Breast epithelium (tissue), 3 donors: ENCODE measurements at regions not wholly inside any gene's neighbourhood (a gene's known extent, or its start where the extent isn't known, plus 50 kb on each side); places are given as distances from the start of the nearest gene placed in this dataset.

Experiments
- POLR2A ChIP-seq: fragments of 450-650 bp; IDR thresholded peaks from one replicate; pipeline ENCODE4 v1.6.1; 2016; ENCODE audit warnings: antibody characterized with exemption, mild to moderate bottlenecking, moderate library complexity
- TF ChIP-seq, protein P1 (sequence below), 3 donors: fragments of 450-650 bp; IDR thresholded peaks; one replicate each; pipeline ENCODE4 v1.5.1; 2016 to 2017; ENCODE audit warnings: antibody characterized with exemption in 3 of 3, mild to moderate bottlenecking in 3 of 3, moderate library complexity in 3 of 3

GRCh38 chr4:181578911-181579310 lies 664.3 kb upstream of the TENM3 start:
- TF ChIP-seq, protein P1, sequence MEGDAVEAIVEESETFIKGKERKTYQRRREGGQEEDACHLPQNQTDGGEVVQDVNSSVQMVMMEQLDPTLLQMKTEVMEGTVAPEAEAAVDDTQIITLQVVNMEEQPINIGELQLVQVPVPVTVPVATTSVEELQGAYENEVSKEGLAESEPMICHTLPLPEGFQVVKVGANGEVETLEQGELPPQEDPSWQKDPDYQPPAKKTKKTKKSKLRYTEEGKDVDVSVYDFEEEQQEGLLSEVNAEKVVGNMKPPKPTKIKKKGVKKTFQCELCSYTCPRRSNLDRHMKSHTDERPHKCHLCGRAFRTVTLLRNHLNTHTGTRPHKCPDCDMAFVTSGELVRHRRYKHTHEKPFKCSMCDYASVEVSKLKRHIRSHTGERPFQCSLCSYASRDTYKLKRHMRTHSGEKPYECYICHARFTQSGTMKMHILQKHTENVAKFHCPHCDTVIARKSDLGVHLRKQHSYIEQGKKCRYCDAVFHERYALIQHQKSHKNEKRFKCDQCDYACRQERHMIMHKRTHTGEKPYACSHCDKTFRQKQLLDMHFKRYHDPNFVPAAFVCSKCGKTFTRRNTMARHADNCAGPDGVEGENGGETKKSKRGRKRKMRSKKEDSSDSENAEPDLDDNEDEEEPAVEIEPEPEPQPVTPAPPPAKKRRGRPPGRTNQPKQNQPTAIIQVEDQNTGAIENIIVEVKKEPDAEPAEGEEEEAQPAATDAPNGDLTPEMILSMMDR (IDR thresholded peaks at IDR 0.05), result no peak
- no peak for TF ChIP-seq POLR2A
